ENCODE measurements at regions not wholly inside any gene's neighbourhood (a gene's known extent, or its start where the extent isn't known, plus 50 kb on each side); places are given as distances from the start of the nearest gene placed in this dataset.

DNA sequence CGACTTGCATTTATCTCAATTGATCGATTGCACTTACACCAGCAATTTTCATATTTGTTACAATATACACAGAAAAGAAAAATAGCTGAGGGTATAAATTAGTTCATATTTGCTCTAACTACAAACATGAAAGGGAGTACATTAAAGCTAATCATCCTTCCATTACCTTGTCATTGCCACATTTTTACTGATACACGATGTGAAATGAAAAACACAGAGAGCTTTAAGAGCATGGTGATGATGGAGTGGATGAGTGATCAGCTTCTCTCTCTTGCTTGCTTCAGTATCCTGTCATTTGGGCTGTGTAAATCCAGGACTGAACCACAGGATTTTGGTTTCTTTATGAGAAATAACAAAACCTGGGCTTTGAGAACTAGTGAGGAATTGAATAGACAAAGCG lies 1207.5 kb upstream of the GOT2 start:
- DNase-seq, result no peak
- intact Hi-C loops (cut with DNase I), result no loop called here
- Histone ChIP-seq H3K4me1 (no peaks in the 10 kb centered on the region), H3K36me3 (no peaks in the 10 kb centered on the region), H3K27me3 (no peaks in the 10 kb centered on the region), H3K27ac (no peak overlapping the region), H3K4me3 (no peak overlapping the region), H3K9me3 (peaks cover 0 to 2% (median 0%) of the 10 kb centered on the region in 4 donors)
- TF ChIP-seq, protein P1, sequence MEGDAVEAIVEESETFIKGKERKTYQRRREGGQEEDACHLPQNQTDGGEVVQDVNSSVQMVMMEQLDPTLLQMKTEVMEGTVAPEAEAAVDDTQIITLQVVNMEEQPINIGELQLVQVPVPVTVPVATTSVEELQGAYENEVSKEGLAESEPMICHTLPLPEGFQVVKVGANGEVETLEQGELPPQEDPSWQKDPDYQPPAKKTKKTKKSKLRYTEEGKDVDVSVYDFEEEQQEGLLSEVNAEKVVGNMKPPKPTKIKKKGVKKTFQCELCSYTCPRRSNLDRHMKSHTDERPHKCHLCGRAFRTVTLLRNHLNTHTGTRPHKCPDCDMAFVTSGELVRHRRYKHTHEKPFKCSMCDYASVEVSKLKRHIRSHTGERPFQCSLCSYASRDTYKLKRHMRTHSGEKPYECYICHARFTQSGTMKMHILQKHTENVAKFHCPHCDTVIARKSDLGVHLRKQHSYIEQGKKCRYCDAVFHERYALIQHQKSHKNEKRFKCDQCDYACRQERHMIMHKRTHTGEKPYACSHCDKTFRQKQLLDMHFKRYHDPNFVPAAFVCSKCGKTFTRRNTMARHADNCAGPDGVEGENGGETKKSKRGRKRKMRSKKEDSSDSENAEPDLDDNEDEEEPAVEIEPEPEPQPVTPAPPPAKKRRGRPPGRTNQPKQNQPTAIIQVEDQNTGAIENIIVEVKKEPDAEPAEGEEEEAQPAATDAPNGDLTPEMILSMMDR (IDR thresholded peaks at IDR 0.05), result no peak
- WGBS, 2 donors, result 85 to 91% methylated on average over 4 of the region's 4 CpGs

DNA sequence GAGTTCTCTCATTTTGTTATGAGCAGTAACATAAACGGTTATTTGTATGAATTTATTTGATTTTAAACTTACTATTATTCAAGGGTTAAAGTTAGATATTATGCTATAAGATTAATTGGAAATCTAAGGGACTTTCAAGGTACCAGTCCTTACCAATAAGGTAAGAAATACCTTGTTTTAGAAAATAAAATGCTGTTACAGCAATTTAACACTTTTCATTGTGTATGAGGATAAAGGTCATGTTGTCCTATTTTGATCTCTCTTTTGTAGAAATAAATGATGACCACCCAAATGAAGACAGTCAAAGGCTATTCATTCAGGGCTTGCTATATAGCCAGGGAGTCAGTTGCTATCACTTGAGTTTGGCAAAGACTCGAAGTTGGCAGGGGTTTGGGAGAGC lies 1185.9 kb upstream of the GOT2 start:
- intact Hi-C loops (cut with DNase I), result no loop called here
- DNase-seq, result no peak
- no peaks in the 10 kb centered on the region for H3K36me3 ChIP-seq
- no peak overlapping the region for H3K27ac ChIP-seq
- H3K27me3 ChIP-seq, result no peaks in the 10 kb centered on the region
- WGBS, 2 donors, result 27 to 59% methylated on average over 2 of the region's 2 CpGs
- H3K9me3 ChIP-seq, result peaks cover 0 to 3% (median 0%) of the 10 kb centered on the region in 4 donors
- TF ChIP-seq, protein P1 (IDR thresholded peaks at IDR 0.05), result no peak
- TF ChIP-seq POLR2A (IDR thresholded peaks at IDR 0.05), result no peak
- TF ChIP-seq POLR2AphosphoS5 (IDR thresholded peaks at IDR 0.05), result no peak
- no peak for TF ChIP-seq EP300 (IDR thresholded peaks at IDR 0.05)
- H3K4me1 ChIP-seq, result no peaks in the 10 kb centered on the region
- H3K4me3 ChIP-seq, result no peak overlapping the region

DNA sequence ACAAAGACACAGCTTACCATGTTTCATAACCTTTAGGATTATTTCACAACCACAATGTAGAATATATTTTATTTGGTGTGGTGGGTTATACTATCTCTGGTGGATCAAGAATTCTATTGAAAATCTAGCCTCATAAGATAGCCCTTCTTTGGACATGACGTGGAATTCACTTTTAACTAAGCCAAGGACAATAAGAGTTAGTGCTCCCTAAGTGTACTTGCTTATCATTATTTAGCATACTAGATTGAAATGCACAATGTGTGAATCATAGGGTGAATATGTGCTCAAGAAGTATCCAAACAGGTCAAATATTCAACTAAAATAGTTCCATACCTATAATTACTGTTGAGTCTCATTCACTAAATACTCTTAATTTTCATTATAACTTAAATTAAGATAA lies 1179.5 kb upstream of the GOT2 start:
- no peak overlapping the region for H3K27ac ChIP-seq
- peaks cover 0 to under 1% (median 0%) of the 10 kb centered on the region in 4 donors for H3K9me3 ChIP-seq
- no peak overlapping the region for H3K4me3 ChIP-seq
- 66 to 80% methylated on average over 1 of the region's 1 CpG for WGBS, 2 donors
- H3K27me3 ChIP-seq, result no peaks in the 10 kb centered on the region
- no peaks in the 10 kb centered on the region for H3K4me1 ChIP-seq
- no peaks in the 10 kb centered on the region for H3K36me3 ChIP-seq
- no peak for TF ChIP-seq POLR2AphosphoS5 (IDR thresholded peaks at IDR 0.05)
- no peak for TF ChIP-seq POLR2A (IDR thresholded peaks at IDR 0.05)
- TF ChIP-seq EP300 (IDR thresholded peaks at IDR 0.05), result no peak
- TF ChIP-seq, protein P1 (IDR thresholded peaks at IDR 0.05), result no peak
- DNase-seq, result no peak
- intact Hi-C loops (cut with DNase I), result no loop called here

DNA sequence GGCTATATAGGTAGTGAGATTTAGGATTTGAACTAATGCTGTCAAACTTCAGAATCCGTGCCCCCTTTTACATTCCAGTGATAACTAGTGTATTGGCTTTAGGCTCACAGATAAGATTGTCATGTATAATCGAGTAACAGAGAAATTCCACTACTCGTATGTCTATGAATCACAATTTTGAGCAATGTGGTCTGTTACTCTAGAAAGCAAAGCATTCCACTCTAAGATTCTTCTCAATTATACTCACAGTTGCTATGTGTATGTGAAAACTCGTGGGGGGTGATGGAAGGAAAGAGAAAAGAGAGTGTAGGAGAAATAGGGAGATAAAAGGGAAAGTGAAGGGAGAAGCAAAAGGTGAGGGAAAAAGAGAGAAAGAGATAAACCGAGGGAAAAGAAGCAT lies 1175.1 kb upstream of the GOT2 start:
- H3K36me3 ChIP-seq, result no peaks in the 10 kb centered on the region
- no peaks in the 10 kb centered on the region for H3K4me1 ChIP-seq
- intact Hi-C loops (cut with DNase I), result no loop called here
- TF ChIP-seq POLR2A (IDR thresholded peaks at IDR 0.05), result no peak
- no peak for TF ChIP-seq EP300 (IDR thresholded peaks at IDR 0.05)
- no peak for TF ChIP-seq POLR2AphosphoS5 (IDR thresholded peaks at IDR 0.05)
- TF ChIP-seq, protein P1 (IDR thresholded peaks at IDR 0.05), result no peak
- H3K4me3 ChIP-seq, result no peak overlapping the region
- H3K9me3 ChIP-seq, result no peaks in the 10 kb centered on the region
- 60 to 68% methylated on average over 5 of the region's 5 CpGs for WGBS, 2 donors
- no peaks in the 10 kb centered on the region for H3K27me3 ChIP-seq
- H3K27ac ChIP-seq, result no peak overlapping the region
- no peak for DNase-seq

DNA sequence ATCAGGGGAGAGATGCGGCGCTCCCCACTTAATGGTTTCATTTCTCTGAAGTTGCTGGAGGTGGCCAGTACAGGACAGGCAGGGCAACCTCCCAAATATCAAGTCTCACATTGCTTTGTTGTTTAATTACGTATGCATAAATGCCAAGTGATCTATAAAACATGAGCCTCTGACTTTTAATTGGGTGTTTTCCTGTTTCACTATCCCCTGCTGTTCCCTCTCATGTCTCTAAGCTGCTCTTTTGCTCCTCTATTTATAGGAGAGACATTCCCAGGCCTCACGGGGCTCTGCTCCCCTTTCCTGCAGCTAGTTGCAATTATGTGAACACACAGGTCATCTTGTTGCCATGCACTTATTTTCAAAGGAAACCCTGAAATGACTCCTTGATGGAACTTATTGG lies 1173.5 kb upstream of the GOT2 start:
- intact Hi-C loops (cut with DNase I), result no loop called here
- Histone ChIP-seq H3K27me3 (no peaks in the 10 kb centered on the region), H3K36me3 (no peaks in the 10 kb centered on the region), H3K9me3 (no peaks in the 10 kb centered on the region), H3K27ac (no peak overlapping the region), H3K4me3 (no peak overlapping the region), H3K4me1 (no peaks in the 10 kb centered on the region)
- TF ChIP-seq POLR2A (IDR thresholded peaks at IDR 0.05) (no peak), POLR2AphosphoS5 (IDR thresholded peaks at IDR 0.05) (no peak), EP300 (IDR thresholded peaks at IDR 0.05) (no peak)
- TF ChIP-seq, protein P1 (IDR thresholded peaks at IDR 0.05), result no peak
- 70 to 71% methylated on average over 4 of the region's 4 CpGs for WGBS, 2 donors
- DNase-seq, result no peak
